Thymus (tissue), 11 donors: ENCODE measurements at regions not wholly inside any gene's neighbourhood (a gene's known extent, or its start where the extent isn't known, plus 50 kb on each side); places are given as distances from the start of the nearest gene placed in this dataset.

Source experiments
- DNase-seq, 9 donors: peaks; one replicate each; pipeline ENCODE4 v3.0.0-alpha.2; 2013; ENCODE audit warnings: low spot score in 9 of 9, low read depth in 6 of 9, missing footprints in 1 of 9
- H3K27ac ChIP-seq, 2 donors: one replicate each; pipeline ENCODE4 v1.5.1; 2013; ENCODE audit warnings: control low read depth in 1 of 2, low read depth in 1 of 2, low read length in 1 of 2, mild to moderate bottlenecking in 1 of 2, moderate library complexity in 1 of 2
- H3K27me3 ChIP-seq, 2 donors: one replicate each; pipeline ENCODE4 v1.5.1; 2013; ENCODE audit warnings: low read length in 1 of 2; ENCODE audit not compliant: control insufficient read depth in 2 of 2, insufficient read depth in 1 of 2
- H3K36me3 ChIP-seq, 2 donors: one replicate each; pipeline ENCODE4 v1.5.1; 2013; ENCODE audit warnings: low read length in 1 of 2, mild to moderate bottlenecking in 1 of 2, moderate library complexity in 1 of 2; ENCODE audit not compliant: control insufficient read depth in 2 of 2, insufficient read depth in 2 of 2
- H3K4me1 ChIP-seq, 2 donors: one replicate each; pipeline ENCODE4 v1.5.1; 2013; ENCODE audit warnings: low read length in 2 of 2; ENCODE audit not compliant: control insufficient read depth in 2 of 2, insufficient read depth in 2 of 2
- H3K4me3 ChIP-seq, 2 donors: one replicate each; pipeline ENCODE4 v1.5.1; 2013; ENCODE audit warnings: low read length in 2 of 2, control low read depth in 1 of 2, mild to moderate bottlenecking in 1 of 2
- H3K9me3 ChIP-seq, 2 donors: one replicate each; pipeline ENCODE4 v1.5.1; 2013; ENCODE audit warnings: low read length in 1 of 2, mild to moderate bottlenecking in 1 of 2; ENCODE audit not compliant: control insufficient read depth in 2 of 2, insufficient read depth in 1 of 2
- WGBS: extraction: QIAGEN DNeasy Blood & Tissue Kit; methylation state at CpG from one replicate; pipeline ENCODE4 v1.1.7; 2013; 5-methylcytosine and 5-hydroxymethylcytosine counted together
- donor health status: healthy.

- 97% methylated on average over 6 of the region's 6 CpGs for WGBS
- Histone ChIP-seq H3K4me1 (no peaks in the 10 kb centered on the region), H3K27ac (no peak overlapping the region), H3K9me3 (no peaks in the 10 kb centered on the region), H3K27me3 (no peaks in the 10 kb centered on the region), H3K4me3 (no peak overlapping the region), H3K36me3 (no peaks in the 10 kb centered on the region)
- no peak for DNase-seq
Measured at GRCh38 chr2:37489041-37489456, 144.6 kb downstream of the QPCT start.

GRCh38 chr2:37489536-37489935 is 145.1 kb downstream of the QPCT start:
- Histone ChIP-seq H3K36me3 (no peaks in the 10 kb centered on the region), H3K27me3 (no peaks in the 10 kb centered on the region), H3K4me3 (no peak overlapping the region), H3K27ac (no peak overlapping the region), H3K9me3 (no peaks in the 10 kb centered on the region), H3K4me1 (no peaks in the 10 kb centered on the region)
- DNase-seq, result no peak
- 97% methylated on average over 1 of the region's 1 CpG for WGBS

GRCh38 chr2:37493425-37493824 is 149.0 kb downstream of the QPCT start:
- H3K36me3 ChIP-seq, result no peaks in the 10 kb centered on the region
- no peaks in the 10 kb centered on the region for H3K27me3 ChIP-seq
- DNase-seq, result no peak
- no peaks in the 10 kb centered on the region for H3K4me1 ChIP-seq
- no peaks in the 10 kb centered on the region for H3K9me3 ChIP-seq
- H3K27ac ChIP-seq, result no peak overlapping the region
- H3K4me3 ChIP-seq, result no peak overlapping the region
- 98% methylated on average over 3 of the region's 3 CpGs for WGBS

- no peaks in the 10 kb centered on the region for H3K4me1 ChIP-seq
- 98% methylated on average over 3 of the region's 3 CpGs for WGBS
Measured at GRCh38 chr2:37499113-37499512, 154.7 kb downstream of the QPCT start.

GRCh38 chr2:37500031-37500430 is 155.6 kb downstream of the QPCT start:
- Histone ChIP-seq H3K27ac (no peak overlapping the region), H3K27me3 (no peaks in the 10 kb centered on the region), H3K4me3 (no peak overlapping the region), H3K4me1 (no peaks in the 10 kb centered on the region), H3K9me3 (no peaks in the 10 kb centered on the region), H3K36me3 (no peaks in the 10 kb centered on the region)
- DNase-seq, result no peak

More at GRCh38 chr2:37499113-37499512, 154.7 kb downstream of the QPCT start:
- Histone ChIP-seq H3K27me3 (no peaks in the 10 kb centered on the region), H3K9me3 (no peaks in the 10 kb centered on the region), H3K36me3 (no peaks in the 10 kb centered on the region), H3K27ac (no peak overlapping the region), H3K4me3 (no peak overlapping the region)
- DNase-seq, result no peak

- Histone ChIP-seq H3K9me3 (no peaks in the 10 kb centered on the region), H3K27ac (no peak overlapping the region), H3K4me3 (no peak overlapping the region), H3K4me1 (no peaks in the 10 kb centered on the region), H3K36me3 (no peaks in the 10 kb centered on the region), H3K27me3 (no peaks in the 10 kb centered on the region)
- DNase-seq, result no peak
- 94% methylated on average over 2 of the region's 2 CpGs for WGBS
Measured at GRCh38 chr2:37501113-37501512, 156.7 kb downstream of the QPCT start.

- H3K27ac ChIP-seq, result no peak overlapping the region
- no peak overlapping the region for H3K4me3 ChIP-seq
- no peaks in the 10 kb centered on the region for H3K36me3 ChIP-seq
- H3K4me1 ChIP-seq, result no peaks in the 10 kb centered on the region
- H3K9me3 ChIP-seq, result no peaks in the 10 kb centered on the region
- no peaks in the 10 kb centered on the region for H3K27me3 ChIP-seq
- 95% methylated on average over 5 of the region's 5 CpGs for WGBS
- no peak for DNase-seq
Measured at GRCh38 chr2:37506407-37507050, 162.1 kb downstream of the QPCT start.

- no peaks in the 10 kb centered on the region for H3K36me3 ChIP-seq
- no peaks in the 10 kb centered on the region for H3K27me3 ChIP-seq
- no peak for DNase-seq
- no peak overlapping the region for H3K27ac ChIP-seq
- no peak overlapping the region for H3K4me3 ChIP-seq
- no peaks in the 10 kb centered on the region for H3K4me1 ChIP-seq
- 96% methylated on average over 3 of the region's 3 CpGs for whole genome bisulfite sequencing
- H3K9me3 ChIP-seq, result no peaks in the 10 kb centered on the region
Measured at GRCh38 chr2:37507051-37507410, 162.6 kb downstream of the QPCT start.

- 94% methylated on average over 6 of the region's 6 CpGs for WGBS
- Histone ChIP-seq H3K9me3 (no peaks in the 10 kb centered on the region), H3K4me3 (no peak overlapping the region), H3K27me3 (no peaks in the 10 kb centered on the region), H3K4me1 (no peaks in the 10 kb centered on the region), H3K27ac (no peak overlapping the region), H3K36me3 (no peaks in the 10 kb centered on the region)
- DNase-seq, result no peak
Measured at GRCh38 chr2:37507703-37508102, 163.3 kb downstream of the QPCT start.

GRCh38 chr2:37512971-37513370 is 158.5 kb downstream of the CDC42EP3 start:
- WGBS, result 91% methylated on average over 1 of the region's 1 CpG
- H3K4me1 ChIP-seq, result no peaks in the 10 kb centered on the region
- H3K27ac ChIP-seq, result no peak overlapping the region
- H3K27me3 ChIP-seq, result no peaks in the 10 kb centered on the region
- H3K9me3 ChIP-seq, result no peaks in the 10 kb centered on the region
- no peak for DNase-seq
- H3K36me3 ChIP-seq, result no peaks in the 10 kb centered on the region
- H3K4me3 ChIP-seq, result no peak overlapping the region
